Sigmoid colon (tissue), 4 donors: ENCODE measurements at regions not wholly inside any gene's neighbourhood (a gene's known extent, or its start where the extent isn't known, plus 50 kb on each side); places are given as distances from the start of the nearest gene placed in this dataset.

Experiments used
- CTCF ChIP-seq, 4 experiments: fragments of 450-650 bp in 3 of 4; fragments of 200-600 bp in 1 of 4; IDR thresholded peaks; one replicate each; pipeline ENCODE4 v1.5.1; 2016 to 2019; ENCODE audit warnings: antibody characterized with exemption in 4 of 4, mild to moderate bottlenecking in 3 of 4, moderate library complexity in 2 of 4
- POLR2A ChIP-seq, 2 donors: fragments of 450-650 bp; IDR thresholded peaks; one replicate each; pipeline ENCODE4 v1.6.1; 2016; ENCODE audit warnings: antibody characterized with exemption in 2 of 2, mild to moderate bottlenecking in 2 of 2, moderate library complexity in 2 of 2
- POLR2AphosphoS5 ChIP-seq, 4 donors: sonication (generic); formaldehyde crosslinking; IDR thresholded peaks; one replicate each; pipeline ENCODE4 v1.6.1; 2017; ENCODE audit warnings: antibody characterized with exemption in 4 of 4

- no peak for TF ChIP-seq CTCF (IDR thresholded peaks at IDR 0.05)
- no peak for TF ChIP-seq POLR2A (IDR thresholded peaks at IDR 0.05)
- no peak for TF ChIP-seq POLR2AphosphoS5 (IDR thresholded peaks at IDR 0.05)
Observed at GRCh38 chr1:62989497-62989896, 205.6 kb downstream of the ATG4C start.
